ENCODE measurements at regions not wholly inside any gene's neighbourhood (a gene's known extent, or its start where the extent isn't known, plus 50 kb on each side); places are given as distances from the start of the nearest gene placed in this dataset.

GRCh38 chr7:63014792-63015191 lies 983.9 kb upstream of the ZNF722 start:
- TF ChIP-seq CTCF (conservative IDR thresholded peaks at IDR 0.05) (no peak), EZH2 (IDR thresholded peaks at IDR 0.05; ENCODE audit: low read depth) (no peak)
